SKM-1 treated with dmso at 0.1 percent for 144 hours (cell line): ENCODE measurements at regions not wholly inside any gene's neighbourhood (a gene's known extent, or its start where the extent isn't known, plus 50 kb on each side); places are given as distances from the start of the nearest gene placed in this dataset.

Experiments
- DNase-seq: peaks from one replicate; lab custom pipeline; 2025; ENCODE audit not compliant: unreplicated experiment; lab: John Stamatoyannopoulos, UW

DNA sequence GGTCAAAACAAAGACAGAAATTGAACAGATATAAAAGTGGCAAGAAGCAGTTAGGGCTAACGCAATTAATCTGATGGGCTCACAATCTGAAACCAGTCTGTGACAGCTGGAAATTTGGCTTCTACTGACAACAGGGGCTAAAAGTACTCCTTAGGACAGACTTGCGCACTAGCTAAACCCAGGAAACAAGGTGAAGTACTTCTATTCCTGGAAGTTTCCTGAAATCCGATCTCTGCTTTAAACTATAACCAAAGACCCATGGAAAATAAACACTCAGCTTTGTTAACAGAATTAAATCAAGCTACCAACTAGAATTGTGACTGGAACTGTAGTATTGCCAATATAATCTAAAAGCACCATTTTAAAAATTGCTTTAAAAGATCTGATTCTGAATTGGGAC, 520.2 kb upstream of the ZWINT start:
- no peak for DNase-seq

DNA sequence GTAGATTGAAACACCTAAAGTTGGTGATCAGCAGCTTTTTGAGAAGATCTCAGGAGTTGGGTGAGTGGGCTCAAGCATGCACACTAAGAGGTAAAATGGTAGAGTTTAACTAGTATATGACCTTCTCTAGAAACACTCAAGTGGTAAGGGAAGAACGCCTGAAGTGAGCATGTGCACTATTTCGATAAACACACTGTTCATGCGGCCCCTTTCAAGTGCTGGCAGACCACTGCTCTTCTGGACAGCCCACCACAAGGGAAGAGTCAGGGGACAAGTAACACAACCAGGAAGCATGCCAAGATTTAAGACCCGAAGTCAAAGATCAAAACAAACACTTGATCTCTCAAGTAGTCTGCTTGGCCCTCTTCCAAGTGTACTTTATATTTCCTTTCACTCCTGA, 519.5 kb upstream of the ZWINT start:
- no peak for DNase-seq

DNA sequence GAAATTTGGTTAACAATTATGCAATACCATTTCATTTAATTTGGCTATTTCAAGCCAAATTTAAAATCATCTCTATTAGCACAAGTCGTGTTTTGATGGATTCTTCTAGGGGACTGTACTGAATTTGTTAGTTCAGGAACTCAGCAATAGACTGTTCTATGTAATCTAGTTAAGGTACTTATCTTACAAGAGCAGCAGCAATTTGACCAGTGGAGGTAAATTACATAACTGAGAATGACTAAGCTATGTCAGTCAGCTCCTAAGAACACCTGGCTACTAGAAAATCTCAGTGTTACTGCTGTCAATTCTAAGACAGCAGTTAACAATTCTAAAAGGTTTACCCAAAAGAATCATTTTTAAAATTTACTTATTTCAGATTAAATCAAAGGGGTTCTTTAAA, 513.9 kb upstream of the ZWINT start:
- DNase-seq, result no peak

DNA sequence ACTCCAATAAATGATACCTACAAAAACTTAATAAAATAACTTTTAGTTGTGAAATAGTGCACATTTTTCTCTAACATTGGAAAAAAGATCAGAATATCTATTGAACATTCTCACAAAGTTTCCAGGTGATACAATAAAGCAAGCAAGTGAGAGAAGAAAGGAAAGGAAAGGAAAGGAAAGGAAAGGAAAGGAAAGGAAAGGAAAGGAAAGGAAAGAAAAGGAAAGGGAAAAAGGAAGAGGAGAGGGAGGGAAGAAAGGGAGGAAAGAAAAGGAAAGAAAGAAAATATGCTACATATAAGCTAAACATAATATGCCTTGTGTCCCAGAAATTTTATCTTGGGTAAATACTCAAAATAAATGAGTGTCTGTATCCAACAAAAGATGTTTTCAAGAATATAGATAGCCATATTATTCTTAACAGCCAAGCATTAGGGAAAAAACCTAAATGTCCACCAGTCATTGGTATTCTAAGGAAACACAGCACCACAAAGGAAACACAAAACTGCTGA, 510.2 kb upstream of the ZWINT start:
- DNase-seq, result no peak

DNA sequence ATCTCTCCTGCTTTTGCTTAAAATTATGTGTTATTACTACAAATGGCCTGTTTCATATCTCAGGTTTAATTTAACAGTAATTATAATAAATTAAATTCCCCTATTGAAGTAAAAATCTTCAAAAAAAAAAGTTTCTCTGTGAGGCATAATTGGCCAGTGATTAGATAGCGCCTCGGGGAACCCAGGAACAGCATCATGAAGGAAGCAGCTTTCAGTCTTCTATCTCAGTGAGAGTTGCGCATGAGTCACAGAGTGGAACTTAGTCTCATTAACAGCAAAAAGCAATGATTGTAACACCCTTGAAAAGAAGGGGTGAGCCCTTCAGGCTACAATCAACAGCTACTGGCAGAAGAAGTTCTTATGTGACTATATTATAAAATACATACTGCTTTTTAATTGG, 506.2 kb upstream of the ZWINT start:
- DNase-seq, result no peak

DNA sequence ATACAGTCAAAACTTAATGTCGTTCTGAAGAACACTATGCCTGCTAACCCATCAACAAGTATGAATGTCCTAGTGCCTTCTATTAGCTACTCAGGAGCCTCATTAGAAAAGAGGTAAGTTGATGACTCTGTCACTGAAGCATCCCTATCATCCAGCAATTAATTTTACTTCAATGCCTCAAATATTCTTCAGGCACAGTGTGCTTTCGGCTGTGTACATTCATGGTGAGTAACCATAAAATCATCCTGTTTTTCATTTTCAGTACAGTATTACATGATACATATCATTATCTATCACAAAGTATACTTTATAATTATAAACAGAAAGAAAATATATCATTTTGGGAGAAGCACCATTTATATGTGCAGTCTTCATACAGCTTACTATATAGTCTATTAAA, 495.5 kb upstream of the ZWINT start:
- DNase-seq, result no peak

DNA sequence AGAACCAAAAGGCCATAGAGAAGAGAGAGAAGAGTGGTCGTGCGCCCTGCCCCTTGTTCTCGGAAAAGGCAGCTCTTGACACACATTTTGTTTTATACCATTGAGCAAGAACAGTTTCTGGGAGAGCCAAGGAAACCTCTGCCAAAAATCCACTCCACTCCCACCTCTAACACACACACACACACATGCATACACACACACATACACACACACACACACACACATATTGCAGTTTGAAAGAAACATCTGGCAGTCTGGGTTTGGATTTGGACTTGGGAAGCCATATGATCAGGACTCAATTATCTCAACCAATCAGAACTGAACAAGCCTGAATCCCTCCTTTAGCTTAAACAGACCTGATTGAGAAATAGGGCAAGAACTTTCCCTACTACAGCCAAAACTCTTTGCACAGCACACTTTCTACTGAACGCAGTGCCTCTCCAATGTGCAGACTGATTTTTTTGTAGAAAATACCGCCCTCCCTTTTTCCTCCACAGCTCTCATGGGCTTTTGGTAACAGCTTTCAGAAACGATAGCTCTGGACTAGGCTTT, 484.0 kb upstream of the ZWINT start:
- DNase-seq, result no peak

DNA sequence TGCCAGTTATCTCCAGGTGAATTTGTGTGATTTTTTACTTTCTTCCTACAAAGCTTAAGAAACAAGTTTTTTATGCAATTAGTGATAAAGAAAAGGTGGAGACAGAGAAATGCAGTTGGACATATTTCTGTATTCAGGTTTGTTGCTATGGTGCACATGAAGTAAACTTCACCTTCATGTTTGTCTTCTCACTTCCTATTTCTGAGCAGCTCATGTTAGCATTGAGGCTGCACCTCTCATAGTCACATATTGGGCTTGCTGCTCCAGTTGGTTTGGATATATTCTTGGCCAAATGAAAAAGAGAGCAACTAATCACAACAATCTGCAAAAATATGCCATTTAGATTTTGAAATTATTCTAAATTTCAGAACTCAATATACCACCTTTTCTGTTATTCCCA, 475.6 kb upstream of the ZWINT start:
- no peak for DNase-seq

DNA sequence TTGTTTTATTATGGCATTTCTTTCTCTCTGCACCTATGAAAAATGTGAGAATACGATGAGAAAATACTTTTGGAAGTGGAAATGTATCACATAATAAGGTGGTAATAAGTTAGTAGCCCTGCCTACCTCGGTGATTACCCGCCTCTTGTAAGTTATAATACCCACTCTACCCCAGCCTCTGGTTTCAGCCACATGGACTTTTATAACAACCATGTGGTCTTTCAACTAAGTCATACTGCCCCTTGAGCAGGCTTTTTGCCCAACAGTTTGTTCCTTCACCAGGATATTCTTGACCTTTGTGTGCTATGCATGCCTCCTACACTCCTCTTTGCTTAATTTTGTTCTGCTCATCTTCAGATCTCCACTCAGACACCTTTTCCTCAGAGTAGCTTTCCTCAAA, 470.6 kb upstream of the ZWINT start:
- no peak for DNase-seq

DNA sequence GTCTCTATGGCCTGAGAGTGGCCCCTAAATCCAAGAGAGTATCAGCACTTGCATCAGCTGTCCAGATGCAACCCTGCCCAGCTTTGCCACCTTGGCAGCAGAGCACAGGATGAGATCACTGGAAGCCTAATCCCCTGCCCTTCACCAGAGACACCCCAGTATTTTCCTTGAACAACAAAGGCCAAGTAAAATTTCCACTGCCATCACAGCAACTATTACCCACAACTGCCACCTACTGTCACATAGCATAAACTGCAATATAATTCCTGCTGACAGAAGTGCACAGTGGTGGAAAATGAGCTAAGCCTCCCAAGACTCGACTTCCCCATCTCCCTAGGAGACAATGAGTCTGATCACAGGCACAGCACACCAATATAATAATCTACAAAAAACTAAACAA, 462.8 kb upstream of the ZWINT start:
- DNase-seq, result peak; percentile 32

DNA sequence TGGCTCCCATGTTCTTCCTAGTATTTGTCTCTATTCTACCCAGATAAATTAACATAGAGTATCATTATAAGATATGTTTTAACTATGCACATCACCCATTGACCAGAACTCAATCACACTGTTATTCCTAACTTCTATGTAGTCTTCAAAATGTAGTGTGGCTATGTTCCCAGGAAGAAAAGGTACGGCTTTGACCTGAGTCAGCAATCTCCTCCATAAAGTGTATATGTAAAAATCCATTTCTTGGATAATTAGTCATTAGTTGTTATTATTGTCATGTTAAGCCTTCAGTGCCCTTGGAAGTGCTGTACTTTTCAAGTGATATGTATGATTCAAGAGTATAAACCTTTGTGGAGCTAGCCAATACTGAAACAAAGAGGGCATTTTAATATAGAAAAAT, 444.0 kb upstream of the ZWINT start:
- DNase-seq, result no peak

DNA sequence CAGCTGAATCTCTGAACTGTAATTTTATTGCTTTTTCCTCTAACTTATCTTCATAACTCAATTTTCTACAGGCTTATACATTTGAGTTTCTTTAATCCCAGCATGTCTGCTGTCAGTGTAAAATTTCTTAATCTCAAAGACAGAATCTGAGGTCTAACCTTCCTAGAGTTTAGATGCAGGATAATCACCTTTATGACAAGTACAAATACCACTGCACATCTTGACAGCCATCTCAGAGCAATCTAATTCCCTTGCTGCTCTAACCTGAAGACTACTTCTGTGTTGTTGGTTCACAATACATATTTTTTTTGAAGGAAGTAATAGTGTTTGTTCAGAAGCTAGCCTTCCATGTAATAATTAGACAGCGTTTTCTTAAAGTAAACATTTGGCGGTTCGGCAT, 424.2 kb upstream of the ZWINT start:
- no peak for DNase-seq

DNA sequence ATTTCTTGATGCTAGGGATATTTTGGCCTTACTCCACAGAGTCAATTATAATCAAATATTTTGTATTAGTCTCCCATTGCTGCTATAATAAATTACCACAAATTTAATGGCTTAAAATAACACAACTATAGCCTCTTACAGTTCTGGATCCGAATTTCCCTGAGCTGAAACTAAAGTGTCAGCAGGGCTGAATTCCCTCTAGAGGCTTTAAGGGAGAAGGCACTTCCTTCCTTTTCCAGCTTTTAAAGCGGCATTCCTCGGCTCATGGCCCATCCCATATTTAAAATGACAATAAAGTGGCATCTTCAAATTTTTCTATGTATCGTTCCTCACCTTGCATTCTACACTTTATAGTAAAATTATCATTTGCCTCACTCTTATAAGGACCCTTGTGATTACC, 421.4 kb upstream of the ZWINT start:
- DNase-seq, result no peak

DNA sequence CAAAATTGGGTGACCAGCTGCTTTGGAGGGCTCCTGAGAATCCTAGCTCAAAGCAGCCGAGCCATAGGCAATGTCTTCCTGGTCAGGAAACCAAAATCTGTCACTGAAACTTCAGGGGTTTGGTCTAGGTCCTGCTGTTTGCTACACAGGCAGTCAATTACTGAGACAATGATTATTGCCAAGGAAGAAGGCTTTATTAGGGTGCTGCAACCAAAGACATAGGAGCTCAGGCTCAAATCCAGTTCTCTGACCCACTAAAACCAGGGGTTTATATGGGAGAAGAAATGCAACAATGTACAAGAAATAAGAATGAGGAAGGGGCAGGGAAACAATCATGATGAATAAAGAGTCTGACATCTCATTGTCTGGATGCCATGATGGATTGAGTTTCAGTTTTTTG, 410.3 kb upstream of the ZWINT start:
- DNase-seq, result no peak

DNA sequence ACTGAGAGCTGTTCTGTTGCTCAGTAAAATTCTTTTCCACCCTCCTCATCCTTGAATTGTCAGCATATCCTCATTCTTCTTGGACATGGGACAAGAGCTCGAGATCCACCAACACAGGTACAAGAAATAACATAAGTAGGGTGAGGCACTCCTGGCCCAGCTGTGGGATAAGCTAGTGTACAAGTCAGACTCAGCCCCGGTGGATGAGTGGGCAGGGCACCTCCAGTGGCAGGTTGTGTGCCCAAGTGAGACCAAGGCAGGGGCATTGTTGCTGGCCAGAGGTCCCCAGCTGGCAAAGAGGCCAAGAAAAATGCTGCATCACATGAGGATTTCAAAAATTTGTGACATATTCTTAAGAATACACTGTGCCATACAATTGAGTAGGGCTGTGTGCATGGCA, 402.0 kb upstream of the ZWINT start:
- no peak for DNase-seq

DNA sequence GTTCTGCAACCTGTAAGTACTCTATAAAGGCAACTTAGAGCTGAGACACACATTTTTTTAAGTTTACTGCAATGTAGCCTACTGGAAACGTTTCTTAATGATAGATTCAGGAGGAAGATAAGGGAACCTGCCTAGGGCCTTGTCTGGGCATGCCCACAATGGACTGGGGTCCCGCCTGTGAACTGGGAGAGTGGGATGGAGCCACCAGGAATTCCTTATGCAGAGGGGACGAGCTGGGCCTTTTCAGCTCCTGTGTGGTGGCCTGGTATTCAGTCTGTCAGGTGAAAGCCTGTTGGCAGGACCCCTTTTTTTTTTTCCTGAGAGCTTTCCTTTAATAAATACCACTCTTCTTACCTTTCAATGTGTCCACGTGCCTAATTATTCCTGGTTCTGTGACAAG, 384.4 kb upstream of the ZWINT start:
- DNase-seq, result no peak

DNA sequence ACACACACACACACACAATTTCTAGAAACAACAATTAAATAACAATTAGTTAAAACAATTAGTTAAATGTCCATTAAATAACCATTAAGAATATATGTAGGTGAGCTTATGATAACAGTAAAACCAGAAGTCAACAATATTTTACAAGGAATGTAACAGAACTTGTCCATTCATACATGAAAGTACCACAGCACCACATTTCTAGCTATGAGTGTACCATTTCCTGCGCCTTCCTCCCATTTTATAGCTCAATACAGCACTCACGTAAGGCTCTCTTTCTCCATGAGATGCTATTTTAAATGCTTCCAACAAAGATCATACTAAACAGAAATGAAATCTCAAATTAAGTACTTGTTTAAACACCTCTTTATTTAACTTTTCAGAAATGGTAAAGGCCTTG, 367.3 kb upstream of the ZWINT start:
- no peak for DNase-seq

DNA sequence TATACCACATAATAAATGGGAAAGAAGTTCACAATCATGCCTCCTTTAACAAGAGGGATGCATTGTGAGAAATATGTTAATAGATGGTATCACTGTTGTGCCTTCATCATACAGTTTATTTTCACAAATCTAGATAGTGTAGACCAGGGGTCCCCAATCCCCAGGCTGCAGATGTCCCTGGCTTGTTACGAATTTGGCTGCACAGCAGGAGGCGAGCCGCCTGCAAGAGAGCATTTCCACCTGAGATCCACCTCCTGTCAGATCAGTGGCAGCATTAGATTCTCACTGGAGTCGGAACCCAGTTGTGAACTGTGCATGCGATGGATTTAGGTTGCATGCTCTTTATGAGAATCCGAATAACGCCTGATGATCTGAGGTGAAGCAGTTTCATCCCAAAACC, 361.9 kb upstream of the ZWINT start:
- no peak for DNase-seq

DNA sequence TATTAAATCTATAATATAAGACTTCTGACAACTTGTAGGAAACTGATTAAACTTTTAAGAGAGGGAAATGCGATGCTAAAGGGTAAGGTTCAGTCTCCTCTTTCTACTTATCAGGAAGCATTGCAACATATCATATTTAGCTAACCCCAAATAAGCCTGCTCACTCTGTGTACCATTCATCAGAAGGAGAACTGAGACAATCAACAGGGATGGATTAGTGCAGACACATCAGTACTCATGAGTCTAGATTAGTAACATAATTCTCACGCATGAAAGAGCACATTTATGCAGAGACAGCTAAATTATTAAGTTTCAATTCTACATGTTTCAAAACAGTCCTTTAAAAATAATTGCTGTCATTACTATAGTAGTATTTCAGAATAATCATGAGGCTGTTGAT, 354.2 kb upstream of the ZWINT start:
- no peak for DNase-seq

DNA sequence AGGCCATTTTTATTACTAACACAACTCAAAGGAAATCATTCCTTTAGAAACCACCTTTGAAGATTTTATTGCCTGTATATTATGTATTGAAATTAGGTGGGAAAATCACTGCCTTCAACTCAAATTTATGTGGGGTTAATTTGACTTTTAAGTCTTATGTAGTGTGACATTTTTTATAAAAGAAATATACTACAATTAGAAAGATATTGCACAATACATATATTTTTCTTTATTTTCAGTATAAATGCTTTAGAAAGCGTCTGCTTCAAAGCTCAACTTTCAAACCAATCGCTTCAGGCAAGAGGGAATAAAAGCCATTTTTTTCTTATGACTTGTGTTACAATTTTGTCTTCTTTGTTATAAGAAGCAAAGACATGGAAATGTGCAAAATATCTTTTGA, 337.4 kb upstream of the ZWINT start:
- DNase-seq, result no peak

DNA sequence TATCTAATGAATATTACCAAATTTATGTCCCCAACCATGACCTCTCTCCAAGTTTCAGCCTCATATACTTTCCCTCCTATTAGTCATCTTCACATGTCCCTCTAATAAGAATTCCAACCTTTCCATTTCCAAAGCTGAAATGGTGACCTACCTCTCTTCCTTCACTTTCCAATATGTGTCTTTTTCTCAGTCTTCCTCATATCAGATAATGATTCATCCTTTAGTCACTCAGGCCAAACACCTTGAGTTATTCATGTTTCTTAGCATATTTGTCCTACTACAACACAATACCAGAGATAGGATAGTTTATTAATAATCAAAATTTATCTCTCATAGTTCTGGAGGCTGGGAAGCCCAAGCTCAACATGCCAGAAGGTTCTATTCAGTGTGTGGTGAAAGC, 318.5 kb upstream of the ZWINT start:
- DNase-seq, result no peak

DNA sequence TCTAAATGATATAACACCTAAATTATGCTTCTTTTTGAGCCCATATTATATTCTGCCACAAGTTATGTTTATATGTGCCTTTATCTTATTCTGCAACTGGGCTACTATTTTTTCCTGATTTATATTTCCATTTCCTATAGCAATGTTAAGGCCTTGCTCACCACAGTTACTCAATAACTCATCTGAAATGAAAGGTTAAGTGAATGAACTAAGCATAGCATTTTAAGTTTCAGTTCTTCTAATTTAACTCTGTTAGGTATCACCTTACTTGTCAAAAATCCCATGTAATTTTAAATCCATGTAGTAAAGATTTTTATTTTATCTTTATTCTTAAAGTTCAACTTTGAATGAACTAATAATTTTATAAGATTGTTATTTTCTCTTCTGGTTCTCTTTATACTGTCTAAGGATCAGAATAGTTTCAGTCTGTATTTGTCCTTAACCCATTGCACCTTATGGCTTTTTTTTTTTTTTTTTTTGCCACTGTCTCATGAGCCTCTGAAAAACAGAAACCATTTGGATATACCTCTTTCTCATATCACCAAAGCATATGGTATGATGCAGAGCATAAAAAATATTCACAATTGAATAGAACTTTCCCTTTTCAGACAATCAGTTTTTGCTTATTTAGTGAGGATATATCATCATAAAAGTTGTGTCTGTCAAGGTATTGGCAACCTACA, 301.8 kb upstream of the ZWINT start:
- no peak for DNase-seq

DNA sequence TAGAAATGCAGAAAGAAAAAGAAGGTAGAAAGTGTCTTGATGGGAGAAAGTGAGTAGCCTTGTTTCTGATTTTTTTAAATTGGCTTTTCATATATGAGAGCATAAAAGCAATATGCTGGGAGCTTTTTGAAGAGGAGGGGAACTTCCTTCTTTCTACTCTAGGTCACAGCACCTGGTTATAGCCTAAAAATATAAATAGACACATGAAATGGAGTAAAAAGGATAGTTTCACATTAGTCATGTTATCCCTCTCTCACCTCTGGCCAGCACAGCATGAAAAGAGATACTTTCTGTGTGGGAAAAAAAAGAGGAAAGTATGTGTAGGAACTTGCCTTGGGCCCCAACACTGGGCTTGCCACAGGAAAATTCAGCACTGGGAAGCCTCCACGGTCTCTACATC, 292.2 kb upstream of the ZWINT start:
- no peak for DNase-seq
